ENCODE measurements at regions not wholly inside any gene's neighbourhood (a gene's known extent, or its start where the extent isn't known, plus 50 kb on each side); places are given as distances from the start of the nearest gene placed in this dataset.

DNA sequence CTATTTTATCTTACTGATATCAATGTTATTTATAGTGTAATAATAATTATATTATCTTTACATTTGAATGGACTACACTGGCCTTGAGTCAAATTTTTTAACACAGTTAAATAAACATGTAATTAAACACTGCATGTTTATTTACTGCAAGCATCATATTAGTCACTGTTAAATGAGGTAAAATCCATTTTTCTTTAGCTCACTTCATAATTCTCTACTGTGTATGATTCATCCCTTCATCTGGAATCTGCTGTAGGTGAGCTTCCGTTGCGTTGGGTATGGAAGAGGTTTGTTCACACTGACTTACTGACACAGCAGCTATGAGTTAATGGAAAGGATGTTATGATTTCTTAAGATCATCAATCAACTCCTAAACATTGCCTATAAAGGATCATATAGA lies 572.3 kb downstream of the PCDH11X start:
- Histone ChIP-seq H2BK120ac (ENCODE audit: low read depth, low read length) (no peak overlapping the region), H3K79me1 (ENCODE audit: low read depth in 1 of 2, low read length in 2 of 2) (no peaks in the 10 kb centered on the region), H3K4me1 (ENCODE audit: control insufficient read depth, insufficient read depth, low read length) (no peaks in the 10 kb centered on the region), H4K20me1 (ENCODE audit: insufficient read depth, low read length) (no peaks in the 10 kb centered on the region), H4K5ac (ENCODE audit: low read depth, low read length) (no peak overlapping the region), H4K8ac (ENCODE audit: low read depth in 2 of 2, low read length in 2 of 2) (no peak overlapping the region), H3K4ac (ENCODE audit: low read depth, low read length) (no peak overlapping the region), H3K36me3 (ENCODE audit: control insufficient read depth, insufficient read depth, low read length) (no peaks in the 10 kb centered on the region), H3K9me1 (ENCODE audit: insufficient read depth, low read length) (no peaks in the 10 kb centered on the region), H3K9ac (ENCODE audit: low read depth, low read length) (no peak overlapping the region), H3K27ac (ENCODE audit: insufficient read depth, low read length) (no peak overlapping the region), H3K9me3 (ENCODE audit: control insufficient read depth, insufficient read depth, low read length) (no peaks in the 10 kb centered on the region), H2AK9ac (replicated peaks; ENCODE audit: low read depth, low read length, poor library complexity) (no peak overlapping the region), H3K18ac (ENCODE audit: low read depth, low read length) (no peak overlapping the region), H3K14ac (replicated peaks; ENCODE audit: low read depth, low read length) (no peak overlapping the region), H2BK5ac (ENCODE audit: low read depth, low read length, poor library complexity, severe bottlenecking) (no peak overlapping the region), H3K56ac (ENCODE audit: extremely low read depth, insufficient read depth, low read length) (no peak overlapping the region), H2AK5ac (ENCODE audit: low read depth, low read length) (no peak overlapping the region), H2BK20ac (ENCODE audit: low read depth, low read length) (no peak overlapping the region), H3K23ac (ENCODE audit: low read depth, low read length) (no peak overlapping the region), H2BK15ac (ENCODE audit: low read depth, low read length) (no peak overlapping the region), H3K27me3 (ENCODE audit: control insufficient read depth, insufficient read depth, low read length) (no peaks in the 10 kb centered on the region), H3K4me2 (ENCODE audit: low read depth, low read length) (no peak overlapping the region), H3K4me3 (ENCODE audit: insufficient read depth, low read depth, low read length) (no peak overlapping the region), H2AFZ (replicated peaks; ENCODE audit: low read length, poor library complexity) (no peak overlapping the region), H4K91ac (ENCODE audit: insufficient read depth, low read depth, low read length) (no peak overlapping the region)
- dilution Hi-C loops (cut with HindIII; ENCODE audit: low sequenced_read_pairs, unreplicated experiment) (no loop called here), in situ Hi-C loops (cut with MboI; ENCODE audit: low sequenced_read_pairs) (no loop called here), intact Hi-C loops (cut with micrococcal nuclease) (no loop called here)
- no TSS peak for BruUV-seq (replicated peaks)
- ChIA-PET CTCF (no interaction called here), POLR2A (ENCODE audit: unreplicated experiment) (no interaction called here)
- TF ChIP-seq RAD21 (IDR thresholded peaks at IDR 0.05; ENCODE audit: low read length) (no peak), MAZ (IDR thresholded peaks at IDR 0.05; ENCODE audit: borderline replicate concordance, low read depth, low read length) (no peak)
- ATAC-seq (ENCODE audit: low read depth) (no peak), DNase-seq (no peak)
- WGBS, 2 experiments (ENCODE audit: extremely low coverage in 2 of 2, insufficient read length in 1 of 2), result no CpG with 5 or more reads among the region's 2 CpGs
